WTC11 (cell line): ENCODE measurements at regions not wholly inside any gene's neighbourhood (a gene's known extent, or its start where the extent isn't known, plus 50 kb on each side); places are given as distances from the start of the nearest gene placed in this dataset.

Source experiments
- SMAD4 ChIP-seq: sonication (generic); formaldehyde crosslinking; IDR thresholded peaks from 2 replicates; pipeline ENCODE4 v1.8.0; 2022; ENCODE audit warnings: mild to moderate bottlenecking, missing genetic modification reagents
- ZNF138 ChIP-seq: sonication (generic); formaldehyde crosslinking; conservative IDR thresholded peaks from 2 replicates; pipeline ENCODE4 v1.8.1; 2022; ENCODE audit warnings: mild to moderate bottlenecking, moderate library complexity, missing genetic modification reagents
- TF ChIP-seq, protein P1 (sequence below): fragments of 200-600 bp; IDR thresholded peaks from 2 replicates; pipeline ENCODE4 v1.8.0; 2022; ENCODE audit warnings: antibody characterized with exemption

DNA sequence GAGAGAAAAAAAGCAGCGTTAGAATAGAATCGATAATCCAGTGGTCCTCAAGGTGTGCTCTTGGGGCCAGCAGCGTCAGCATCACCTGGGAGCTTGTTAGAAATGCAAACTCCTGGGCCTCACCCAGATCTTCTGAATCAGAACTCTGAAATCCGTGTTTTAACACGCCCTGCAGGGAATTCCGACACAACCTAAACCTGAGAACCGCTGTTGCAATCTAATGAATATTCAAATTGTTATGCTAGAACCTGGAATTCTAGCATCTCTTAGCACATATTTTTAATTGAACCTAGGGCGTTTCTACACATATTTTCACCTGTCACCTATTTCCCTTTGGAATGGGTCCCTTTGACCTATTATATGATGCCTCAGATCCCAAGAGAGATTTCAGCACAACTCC lies 175.7 kb downstream of the PSMG1 start:
- TF ChIP-seq, protein P1, sequence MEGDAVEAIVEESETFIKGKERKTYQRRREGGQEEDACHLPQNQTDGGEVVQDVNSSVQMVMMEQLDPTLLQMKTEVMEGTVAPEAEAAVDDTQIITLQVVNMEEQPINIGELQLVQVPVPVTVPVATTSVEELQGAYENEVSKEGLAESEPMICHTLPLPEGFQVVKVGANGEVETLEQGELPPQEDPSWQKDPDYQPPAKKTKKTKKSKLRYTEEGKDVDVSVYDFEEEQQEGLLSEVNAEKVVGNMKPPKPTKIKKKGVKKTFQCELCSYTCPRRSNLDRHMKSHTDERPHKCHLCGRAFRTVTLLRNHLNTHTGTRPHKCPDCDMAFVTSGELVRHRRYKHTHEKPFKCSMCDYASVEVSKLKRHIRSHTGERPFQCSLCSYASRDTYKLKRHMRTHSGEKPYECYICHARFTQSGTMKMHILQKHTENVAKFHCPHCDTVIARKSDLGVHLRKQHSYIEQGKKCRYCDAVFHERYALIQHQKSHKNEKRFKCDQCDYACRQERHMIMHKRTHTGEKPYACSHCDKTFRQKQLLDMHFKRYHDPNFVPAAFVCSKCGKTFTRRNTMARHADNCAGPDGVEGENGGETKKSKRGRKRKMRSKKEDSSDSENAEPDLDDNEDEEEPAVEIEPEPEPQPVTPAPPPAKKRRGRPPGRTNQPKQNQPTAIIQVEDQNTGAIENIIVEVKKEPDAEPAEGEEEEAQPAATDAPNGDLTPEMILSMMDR, result no peak
- TF ChIP-seq ZNF138 (CRISPR knock-in tag), result no peak
- no peak for TF ChIP-seq SMAD4 (CRISPR knock-in tag)
